ENCODE measurements at regions not wholly inside any gene's neighbourhood (a gene's known extent, or its start where the extent isn't known, plus 50 kb on each side); places are given as distances from the start of the nearest gene placed in this dataset.

DNA sequence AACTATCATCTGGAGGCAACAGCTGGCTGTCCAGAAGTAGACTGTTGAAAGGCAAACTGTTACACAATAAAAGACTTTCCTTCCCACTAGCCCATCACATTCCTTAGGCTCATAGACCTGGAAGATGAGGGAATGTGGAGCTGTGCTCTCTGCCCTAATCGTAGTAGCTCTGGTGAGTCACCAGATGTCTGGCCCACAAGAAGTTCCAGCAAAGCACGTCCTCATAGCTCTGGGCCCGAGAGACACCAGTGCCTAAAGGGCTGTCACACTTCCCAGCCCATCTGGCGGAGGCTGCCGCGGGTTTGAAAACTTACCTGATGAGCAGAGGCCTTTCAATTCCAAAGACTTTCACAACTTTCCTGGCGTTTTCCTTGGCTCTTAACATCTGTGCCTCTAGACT, 81.7 kb upstream of the STOX2 start:
- DNase-seq (no peak), FAIRE-seq (no peak), ATAC-seq (peak in 2 of 4 donors; percentile 44 to 68)
- 78 to 83% methylated on average over 7 of the region's 7 CpGs for WGBS, 2 donors
- intact Hi-C loops (cut with DNase I), result no loop called here
- H3K9me3 ChIP-seq, result no peaks in the 10 kb centered on the region
- H3K27ac ChIP-seq, result no peak overlapping the region
- no peaks in the 10 kb centered on the region for H3K27me3 ChIP-seq
- no peaks in the 10 kb centered on the region for H3K36me3 ChIP-seq
- H3K4me1 ChIP-seq, result peaks cover 0 to 6% (median 0%) of the 10 kb centered on the region in 3 donors
- no peak overlapping the region for H3K4me3 ChIP-seq
- TF ChIP-seq, protein P1, sequence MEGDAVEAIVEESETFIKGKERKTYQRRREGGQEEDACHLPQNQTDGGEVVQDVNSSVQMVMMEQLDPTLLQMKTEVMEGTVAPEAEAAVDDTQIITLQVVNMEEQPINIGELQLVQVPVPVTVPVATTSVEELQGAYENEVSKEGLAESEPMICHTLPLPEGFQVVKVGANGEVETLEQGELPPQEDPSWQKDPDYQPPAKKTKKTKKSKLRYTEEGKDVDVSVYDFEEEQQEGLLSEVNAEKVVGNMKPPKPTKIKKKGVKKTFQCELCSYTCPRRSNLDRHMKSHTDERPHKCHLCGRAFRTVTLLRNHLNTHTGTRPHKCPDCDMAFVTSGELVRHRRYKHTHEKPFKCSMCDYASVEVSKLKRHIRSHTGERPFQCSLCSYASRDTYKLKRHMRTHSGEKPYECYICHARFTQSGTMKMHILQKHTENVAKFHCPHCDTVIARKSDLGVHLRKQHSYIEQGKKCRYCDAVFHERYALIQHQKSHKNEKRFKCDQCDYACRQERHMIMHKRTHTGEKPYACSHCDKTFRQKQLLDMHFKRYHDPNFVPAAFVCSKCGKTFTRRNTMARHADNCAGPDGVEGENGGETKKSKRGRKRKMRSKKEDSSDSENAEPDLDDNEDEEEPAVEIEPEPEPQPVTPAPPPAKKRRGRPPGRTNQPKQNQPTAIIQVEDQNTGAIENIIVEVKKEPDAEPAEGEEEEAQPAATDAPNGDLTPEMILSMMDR (IDR thresholded peaks at IDR 0.05), result no peak

DNA sequence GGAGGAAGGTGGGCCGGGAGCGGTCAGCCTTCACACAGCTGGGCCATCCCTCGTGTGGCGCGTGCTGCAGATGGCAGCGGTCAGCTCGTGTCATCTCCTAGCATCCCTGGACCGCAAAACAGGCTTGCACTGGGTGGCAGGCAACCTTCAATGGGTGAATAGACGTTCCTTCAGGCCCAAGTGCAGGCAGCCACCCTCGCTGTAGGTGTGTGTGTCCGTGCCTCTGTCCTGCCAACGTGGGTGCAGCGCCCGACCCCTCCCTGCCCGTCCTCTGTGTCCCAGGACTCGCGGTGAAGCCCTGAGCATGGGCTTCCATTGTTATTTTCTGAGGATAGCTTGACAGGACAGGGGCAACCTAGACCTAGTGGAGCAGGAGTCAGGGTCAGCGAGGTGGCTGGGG, 79.8 kb upstream of the STOX2 start:
- ATAC-seq, result no peak
- intact Hi-C loops (cut with DNase I), result no loop called here
- Histone ChIP-seq H3K4me1 (peaks cover 0 to 6% (median 0%) of the 10 kb centered on the region in 3 donors), H3K9me3 (no peaks in the 10 kb centered on the region), H3K4me3 (no peak overlapping the region), H3K27ac (no peak overlapping the region), H3K36me3 (no peaks in the 10 kb centered on the region), H3K27me3 (no peaks in the 10 kb centered on the region)
- FAIRE-seq, result no peak
- DNase-seq, result no peak
- TF ChIP-seq, protein P1 (IDR thresholded peaks at IDR 0.05), result no peak
- WGBS, 2 donors, result 92 to 94% methylated on average over 18 of the region's 18 CpGs

DNA sequence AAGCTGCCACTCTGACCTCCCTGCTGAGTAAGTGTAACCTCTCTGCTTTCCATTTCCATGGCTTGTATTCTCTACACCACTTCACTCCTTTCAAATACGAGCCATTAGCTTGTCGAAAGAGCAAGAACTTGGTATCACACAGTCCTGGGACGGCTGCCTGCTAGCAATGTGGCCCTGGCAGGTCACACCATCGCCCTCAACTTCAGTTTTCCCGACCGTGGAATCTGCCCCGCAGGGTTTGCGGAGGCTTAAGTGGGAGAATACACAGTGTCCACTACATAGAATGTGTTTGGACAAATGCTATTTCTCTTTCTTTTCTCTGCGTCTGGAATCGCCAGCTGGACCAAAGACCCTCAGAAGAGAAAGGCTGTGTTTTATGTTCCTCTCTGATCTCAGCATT, 78.6 kb upstream of the STOX2 start:
- intact Hi-C loops (cut with DNase I), result no loop called here
- TF ChIP-seq, protein P1 (IDR thresholded peaks at IDR 0.05), result no peak
- DNase-seq (no peak), FAIRE-seq (no peak), ATAC-seq (no peak)
- H3K36me3 ChIP-seq, result no peaks in the 10 kb centered on the region
- peaks cover 0 to 6% (median 0%) of the 10 kb centered on the region in 3 donors for H3K4me1 ChIP-seq
- H3K27ac ChIP-seq, result no peak overlapping the region
- no peaks in the 10 kb centered on the region for H3K9me3 ChIP-seq
- WGBS, 2 donors, result 86 to 90% methylated on average over 10 of the region's 10 CpGs
- no peak overlapping the region for H3K4me3 ChIP-seq
- H3K27me3 ChIP-seq, result no peaks in the 10 kb centered on the region

DNA sequence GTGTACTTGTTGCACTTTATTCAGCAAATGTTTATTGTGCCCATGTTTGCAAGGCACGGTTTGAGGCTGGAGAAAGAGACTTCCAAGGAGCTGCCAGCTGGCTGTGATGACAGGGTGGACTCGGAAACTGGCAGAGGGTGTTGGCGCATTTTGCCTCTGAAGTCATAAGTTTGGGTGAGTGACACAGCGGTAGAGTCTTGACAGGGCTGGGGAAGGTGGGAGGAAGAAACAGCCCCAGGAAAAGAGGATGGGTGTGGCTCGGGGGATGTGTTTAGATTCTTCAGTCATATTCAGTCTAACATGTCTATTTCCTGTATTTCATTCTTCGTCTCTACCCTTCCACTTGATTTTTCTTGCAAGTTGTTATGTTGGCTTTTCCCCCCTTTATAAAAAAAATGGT, 77.0 kb upstream of the STOX2 start:
- no peak for FAIRE-seq

DNA sequence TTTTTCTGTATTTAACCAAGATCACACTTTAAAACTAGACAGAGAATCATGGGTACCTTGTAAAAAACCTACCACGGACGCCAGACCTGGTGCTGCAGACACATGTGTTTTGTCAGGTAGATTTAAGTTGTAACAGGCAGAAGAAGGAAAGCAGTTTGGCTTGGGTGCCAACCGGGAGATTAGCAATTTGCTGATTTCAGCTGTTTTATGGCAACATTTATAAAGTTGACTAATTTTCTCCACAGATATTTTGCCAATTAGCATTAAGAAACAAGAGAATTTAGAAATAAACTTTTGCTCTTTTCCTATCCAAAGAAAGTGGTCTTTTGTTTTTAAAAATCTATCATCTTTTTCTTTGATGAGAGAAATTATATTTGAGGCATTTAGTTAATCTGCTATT, 76.3 kb upstream of the STOX2 start:
- DNase-seq (no peak), ATAC-seq (no peak), FAIRE-seq (no peak)
- TF ChIP-seq, protein P1 (IDR thresholded peaks at IDR 0.05), result no peak
- Histone ChIP-seq H3K27me3 (no peaks in the 10 kb centered on the region), H3K4me3 (no peak overlapping the region), H3K27ac (no peak overlapping the region), H3K36me3 (no peaks in the 10 kb centered on the region), H3K9me3 (no peaks in the 10 kb centered on the region), H3K4me1 (peaks cover 0 to 6% (median 0%) of the 10 kb centered on the region in 3 donors)
- intact Hi-C loops (cut with DNase I), result no loop called here
- WGBS, 2 donors, result 31 to 47% methylated on average over 3 of the region's 3 CpGs

More for the DNA sequence above, 77.0 kb upstream of the STOX2 start:
- no peak for DNase-seq
- H3K27ac ChIP-seq, result no peak overlapping the region
- H3K9me3 ChIP-seq, result no peaks in the 10 kb centered on the region
- intact Hi-C loops (cut with DNase I), result no loop called here
- 47 to 53% methylated on average over 6 of the region's 6 CpGs for WGBS, 2 donors
- no peak overlapping the region for H3K4me3 ChIP-seq
- peak in 1 of 4 donors; percentile 26 for ATAC-seq
- no peaks in the 10 kb centered on the region for H3K27me3 ChIP-seq
- no peaks in the 10 kb centered on the region for H3K36me3 ChIP-seq
- H3K4me1 ChIP-seq, result peaks cover 0 to 6% (median 0%) of the 10 kb centered on the region in 3 donors
- TF ChIP-seq, protein P1 (IDR thresholded peaks at IDR 0.05), result no peak
